Esophagus muscularis mucosa (tissue), 4 donors: ENCODE measurements at regions not wholly inside any gene's neighbourhood (a gene's known extent, or its start where the extent isn't known, plus 50 kb on each side); places are given as distances from the start of the nearest gene placed in this dataset.

Experiments
- CTCF ChIP-seq, 3 experiments: fragments of 200-600 bp in 2 of 3; fragments of 450-650 bp in 1 of 3; sonication (generic) in 2 of 3; IDR thresholded peaks; one replicate each; pipeline ENCODE4 v1.5.1; 2017 to 2019; ENCODE audit warnings: antibody characterized with exemption in 3 of 3, mild to moderate bottlenecking in 2 of 3, moderate library complexity in 1 of 3
- EP300 ChIP-seq: sonication (generic); formaldehyde crosslinking; IDR thresholded peaks from one replicate; pipeline ENCODE4 v1.6.1; 2017; ENCODE audit warnings: antibody characterized with exemption
- POLR2A ChIP-seq: fragments of 450-650 bp; IDR thresholded peaks from one replicate; pipeline ENCODE4 v1.6.1; 2017; ENCODE audit warnings: antibody characterized with exemption, moderate library complexity, mild to moderate bottlenecking, low read depth
- POLR2AphosphoS5 ChIP-seq, 2 donors: sonication (generic); formaldehyde crosslinking; IDR thresholded peaks; one replicate each; pipeline ENCODE4 v1.6.1; 2017; ENCODE audit warnings: antibody characterized with exemption in 2 of 2

- TF ChIP-seq CTCF (IDR thresholded peaks at IDR 0.05) = no peak
- no peak for TF ChIP-seq POLR2A
- TF ChIP-seq EP300 = no peak
- no peak for TF ChIP-seq POLR2AphosphoS5 (IDR thresholded peaks at IDR 0.05)
Measured at GRCh38 chr9:106779796-106780195, 83.2 kb upstream of the ZNF462 start.
